PC-9 (cell line): ENCODE measurements at regions not wholly inside any gene's neighbourhood (a gene's known extent, or its start where the extent isn't known, plus 50 kb on each side); places are given as distances from the start of the nearest gene placed in this dataset.

Experiments
- BruUV-seq: library from RNA; stranded (reverse); fragments of 400-500 nt; replicated peaks from 2 replicates; lab custom pipeline; 2021; lab: Mats Ljungman, UMichigan
- CTCF ChIA-PET: fragments of 300-600 bp; sonication (Branson Sonifier 250); formaldehyde crosslinking; loops from one replicate; lab custom pipeline; 2022; ENCODE audit warnings: antibody characterized with exemption; lab: Charles Lee
- POLR2A ChIA-PET: fragments of 300-600 bp; sonication (Branson Sonifier 250); formaldehyde crosslinking; loops from one replicate; lab custom pipeline; 2022; ENCODE audit warnings: antibody characterized with exemption; ENCODE audit not compliant: unreplicated experiment; lab: Charles Lee
- DNase-seq, 2 experiments: peaks; one replicate each; pipeline versions ENCODE4 v3.0.0 to v3.0.0-alpha.2; 2015 to 2022; ENCODE audit warnings: mixed read lengths in 1 of 2
- H2AFZ ChIP-seq: fragments of 200-600 bp; sonication (generic); 2 replicates; pipeline ENCODE4 v1.8.1; 2017; ENCODE audit warnings: antibody characterized with exemption
- H3F3A ChIP-seq: fragments of 200-600 bp; sonication (generic); 2 replicates; pipeline ENCODE4 v1.8.1; 2017; ENCODE audit warnings: antibody characterized with exemption, mild to moderate bottlenecking, low read depth; ENCODE audit not compliant: insufficient read depth
- H3K27ac ChIP-seq: fragments of 200-600 bp; sonication (generic); 2 replicates; pipeline ENCODE4 v1.6.1; 2016; ENCODE audit warnings: mixed run types
- H3K27me3 ChIP-seq: fragments of 200-600 bp; sonication (generic); 2 replicates; pipeline ENCODE4 v1.6.1; 2016; ENCODE audit warnings: low read depth, mixed run types; ENCODE audit not compliant: insufficient read depth
- H3K36me3 ChIP-seq: fragments of 200-600 bp; sonication (generic); 2 replicates; pipeline ENCODE4 v1.6.1; 2016; ENCODE audit warnings: low read depth, mixed run types
- H3K4me1 ChIP-seq: fragments of 200-600 bp; sonication (generic); replicated peaks from 2 replicates; pipeline ENCODE4 v1.6.1; 2016; ENCODE audit warnings: mixed run types; ENCODE audit not compliant: insufficient read depth
- H3K4me2 ChIP-seq: fragments of 200-600 bp; sonication (generic); 2 replicates; pipeline ENCODE4 v1.6.1; 2017; ENCODE audit warnings: mixed run types
- H3K4me3 ChIP-seq: fragments of 200-600 bp; sonication (generic); 2 replicates; pipeline ENCODE4 v1.6.1; 2016; ENCODE audit warnings: mixed run types
- H3K79me2 ChIP-seq: fragments of 200-600 bp; sonication (generic); 2 replicates; pipeline ENCODE4 v1.6.1; 2017; ENCODE audit warnings: low read depth, mixed run types
- H3K9me2 ChIP-seq: fragments of 200-600 bp; sonication (generic); 2 replicates; pipeline ENCODE4 v1.8.1; 2017; ENCODE audit warnings: mild to moderate bottlenecking; ENCODE audit not compliant: insufficient read depth
- H3K9me3 ChIP-seq: fragments of 200-600 bp; sonication (generic); 2 replicates; pipeline ENCODE4 v1.8.1; 2016; ENCODE audit warnings: low read depth; ENCODE audit not compliant: insufficient read depth
- H4K20me1 ChIP-seq: fragments of 200-600 bp; sonication (generic); 2 replicates; pipeline ENCODE4 v1.8.1; 2017; ENCODE audit not compliant: insufficient read depth
- EZH2 ChIP-seq: fragments of 200-600 bp; sonication (generic); IDR thresholded peaks from 2 replicates; pipeline ENCODE4 v1.8.0; 2017; ENCODE audit warnings: antibody characterized with exemption, low read depth
- intact Hi-C: fragments of 100-400 bp; cut with micrococcal nuclease; formaldehyde crosslinking; loops from one replicate; pipeline ENCODE4 v1.10.0; 2022; ENCODE audit not compliant: unreplicated experiment
- TF ChIP-seq, protein P1 (sequence below): fragments of 200-600 bp; sonication (generic); conservative IDR thresholded peaks from 2 replicates; pipeline ENCODE4 v1.6.1; 2017; ENCODE audit warnings: mixed run types, antibody characterized with exemption, mild to moderate bottlenecking, moderate library complexity

- Histone ChIP-seq H3K4me1 (no peaks in the 10 kb centered on the region), H3K4me2 (no peak overlapping the region), H3K27me3 (peaks cover 19% of the 10 kb centered on the region), H3K79me2 (no peaks in the 10 kb centered on the region), H3K9me3 (no peaks in the 10 kb centered on the region), H3K27ac (no peak overlapping the region), H3K36me3 (no peaks in the 10 kb centered on the region), H3K4me3 (no peak overlapping the region), H3K9me2 (no peaks in the 10 kb centered on the region), H4K20me1 (no peaks in the 10 kb centered on the region), H3F3A (no peaks in the 10 kb centered on the region), H2AFZ (no peak overlapping the region)
- no TSS peak for BruUV-seq
- TF ChIP-seq EZH2, result no peak
- TF ChIP-seq, protein P1, sequence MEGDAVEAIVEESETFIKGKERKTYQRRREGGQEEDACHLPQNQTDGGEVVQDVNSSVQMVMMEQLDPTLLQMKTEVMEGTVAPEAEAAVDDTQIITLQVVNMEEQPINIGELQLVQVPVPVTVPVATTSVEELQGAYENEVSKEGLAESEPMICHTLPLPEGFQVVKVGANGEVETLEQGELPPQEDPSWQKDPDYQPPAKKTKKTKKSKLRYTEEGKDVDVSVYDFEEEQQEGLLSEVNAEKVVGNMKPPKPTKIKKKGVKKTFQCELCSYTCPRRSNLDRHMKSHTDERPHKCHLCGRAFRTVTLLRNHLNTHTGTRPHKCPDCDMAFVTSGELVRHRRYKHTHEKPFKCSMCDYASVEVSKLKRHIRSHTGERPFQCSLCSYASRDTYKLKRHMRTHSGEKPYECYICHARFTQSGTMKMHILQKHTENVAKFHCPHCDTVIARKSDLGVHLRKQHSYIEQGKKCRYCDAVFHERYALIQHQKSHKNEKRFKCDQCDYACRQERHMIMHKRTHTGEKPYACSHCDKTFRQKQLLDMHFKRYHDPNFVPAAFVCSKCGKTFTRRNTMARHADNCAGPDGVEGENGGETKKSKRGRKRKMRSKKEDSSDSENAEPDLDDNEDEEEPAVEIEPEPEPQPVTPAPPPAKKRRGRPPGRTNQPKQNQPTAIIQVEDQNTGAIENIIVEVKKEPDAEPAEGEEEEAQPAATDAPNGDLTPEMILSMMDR, result no peak
- POLR2A ChIA-PET, result no interaction called here
- CTCF ChIA-PET, result no interaction called here
- intact Hi-C loops, result no loop called here
- no peak for DNase-seq
Observed at GRCh38 chr18:70507970-70508369, 219.1 kb downstream of the SOCS6 start.

- DNase-seq, result no peak
- Histone ChIP-seq H3K79me2 (no peaks in the 10 kb centered on the region), H3K27ac (no peak overlapping the region), H3K27me3 (peaks cover 19% of the 10 kb centered on the region), H3F3A (no peaks in the 10 kb centered on the region), H3K4me1 (no peaks in the 10 kb centered on the region), H3K4me2 (no peak overlapping the region), H2AFZ (no peak overlapping the region), H3K9me2 (no peaks in the 10 kb centered on the region), H3K4me3 (no peak overlapping the region), H3K9me3 (no peaks in the 10 kb centered on the region), H4K20me1 (no peaks in the 10 kb centered on the region), H3K36me3 (no peaks in the 10 kb centered on the region)
- BruUV-seq, result no TSS peak
- intact Hi-C loops, result no loop called here
- ChIA-PET CTCF (no interaction called here), POLR2A (no interaction called here)
- no peak for TF ChIP-seq EZH2
- TF ChIP-seq, protein P1, result no peak
Observed at GRCh38 chr18:70506511-70506910, 217.7 kb downstream of the SOCS6 start.

DNA sequence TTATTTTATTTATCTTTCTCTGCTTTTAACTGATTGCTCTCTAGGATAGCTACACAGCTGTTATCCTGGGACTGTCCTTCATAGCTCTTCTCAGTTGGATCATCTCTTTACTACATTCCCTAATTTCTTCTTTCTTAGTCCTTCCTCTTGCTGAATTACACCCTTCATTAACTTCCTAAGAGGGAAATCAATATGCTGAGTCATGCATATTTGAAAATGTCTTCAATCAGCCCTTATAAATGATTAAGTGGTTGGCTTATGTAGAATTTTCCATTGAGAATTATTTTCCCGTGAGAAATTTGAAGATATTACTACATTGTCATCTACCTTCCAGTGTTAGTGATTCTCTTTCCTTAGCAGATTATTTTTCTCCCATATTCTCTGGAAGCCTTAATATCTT, 214.2 kb downstream of the SOCS6 start:
- no TSS peak for BruUV-seq
- H4K20me1 ChIP-seq, result no peaks in the 10 kb centered on the region
- no peak for DNase-seq
- no peaks in the 10 kb centered on the region for H3K79me2 ChIP-seq
- no peak overlapping the region for H3K27ac ChIP-seq
- H3K4me1 ChIP-seq, result no peaks in the 10 kb centered on the region
- CTCF ChIA-PET, result no interaction called here
- no peak overlapping the region for H3K4me3 ChIP-seq
- H3F3A ChIP-seq, result no peaks in the 10 kb centered on the region
- no peaks in the 10 kb centered on the region for H3K9me2 ChIP-seq
- H2AFZ ChIP-seq, result no peak overlapping the region
- no peak overlapping the region for H3K4me2 ChIP-seq
- TF ChIP-seq, protein P1, result no peak
- TF ChIP-seq EZH2, result no peak
- no peaks in the 10 kb centered on the region for H3K36me3 ChIP-seq
- H3K27me3 ChIP-seq, result 0 out of 2 replicates have a peak, but pooled peaks cover 1% of the 10 kb centered on the region
- H3K9me3 ChIP-seq, result no peaks in the 10 kb centered on the region
- intact Hi-C loops, result no loop called here
- POLR2A ChIA-PET, result no interaction called here
